ENCODE measurements at regions not wholly inside any gene's neighbourhood (a gene's known extent, or its start where the extent isn't known, plus 50 kb on each side); places are given as distances from the start of the nearest gene placed in this dataset.

- Histone ChIP-seq H3K27me3 (ENCODE audit: control insufficient read depth, low read length) (no peaks in the 10 kb centered on the region), H3K9me2 (replicated peaks; ENCODE audit: control insufficient read depth, low read length) (no peaks in the 10 kb centered on the region), H3K27ac (ENCODE audit: low read depth, low read length) (no peak overlapping the region), H3K4me1 (ENCODE audit: control insufficient read depth, low read length) (peaks cover 6% of the 10 kb centered on the region), H3K9me3 (ENCODE audit: control insufficient read depth, insufficient read depth, low read length) (no peaks in the 10 kb centered on the region), H3K79me2 (ENCODE audit: control insufficient read depth, low read length) (no peaks in the 10 kb centered on the region), H3K4me3 (ENCODE audit: low read length) (no peak overlapping the region), H4K20me1 (ENCODE audit: control insufficient read depth, insufficient read depth, low read depth, low read length) (no peaks in the 10 kb centered on the region), H3K36me3 (ENCODE audit: control insufficient read depth, low read length) (no peaks in the 10 kb centered on the region), H3F3A (ENCODE audit: control insufficient read depth, insufficient read depth) (no peaks in the 10 kb centered on the region), H3K4me2 (ENCODE audit: low read length) (no peak overlapping the region)
- no peak for TF ChIP-seq CTCF (IDR thresholded peaks at IDR 0.05; ENCODE audit: low read depth, low read length, poor library complexity, severe bottlenecking)
- TF ChIP-seq EZH2phosphoT487 (IDR thresholded peaks at IDR 0.05; ENCODE audit: borderline replicate concordance, low read length): no peak
Measured at GRCh38 chr13:48148454-48148853, 53.5 kb upstream of the MED4 start.

GRCh38 chr13:48146636-48147035 is 51.7 kb upstream of the MED4 start:
- no peak overlapping the region for H3K4me3 ChIP-seq (ENCODE audit: low read length)
- H3K27me3 ChIP-seq (ENCODE audit: control insufficient read depth, low read length): no peaks in the 10 kb centered on the region
- H3K79me2 ChIP-seq (ENCODE audit: control insufficient read depth, low read length): no peaks in the 10 kb centered on the region
- no peak overlapping the region for H3K4me2 ChIP-seq (ENCODE audit: low read length)
- H3K27ac ChIP-seq (ENCODE audit: low read depth, low read length): no peak overlapping the region
- TF ChIP-seq CTCF (IDR thresholded peaks at IDR 0.05; ENCODE audit: low read depth, low read length, poor library complexity, severe bottlenecking): no peak
- TF ChIP-seq EZH2phosphoT487 (IDR thresholded peaks at IDR 0.05; ENCODE audit: borderline replicate concordance, low read length): no peak
- H3F3A ChIP-seq (ENCODE audit: control insufficient read depth, insufficient read depth): no peaks in the 10 kb centered on the region
- H3K36me3 ChIP-seq (ENCODE audit: control insufficient read depth, low read length): no peaks in the 10 kb centered on the region
- H3K9me3 ChIP-seq (ENCODE audit: control insufficient read depth, insufficient read depth, low read length): no peaks in the 10 kb centered on the region
- H3K9me2 ChIP-seq (replicated peaks; ENCODE audit: control insufficient read depth, low read length): no peaks in the 10 kb centered on the region
- H3K4me1 ChIP-seq (ENCODE audit: control insufficient read depth, low read length): peaks cover 6% of the 10 kb centered on the region
- H4K20me1 ChIP-seq (ENCODE audit: control insufficient read depth, insufficient read depth, low read depth, low read length): no peaks in the 10 kb centered on the region

GRCh38 chr13:48146122-48146521 is 51.2 kb upstream of the MED4 start:
- TF ChIP-seq EZH2phosphoT487 (IDR thresholded peaks at IDR 0.05; ENCODE audit: borderline replicate concordance, low read length) (no peak), CTCF (IDR thresholded peaks at IDR 0.05; ENCODE audit: low read depth, low read length, poor library complexity, severe bottlenecking) (no peak)
- Histone ChIP-seq H3K4me1 (ENCODE audit: control insufficient read depth, low read length) (peaks cover 6% of the 10 kb centered on the region), H3K9me3 (ENCODE audit: control insufficient read depth, insufficient read depth, low read length) (no peaks in the 10 kb centered on the region)

More at GRCh38 chr13:48146122-48146521, 51.2 kb upstream of the MED4 start:
- Histone ChIP-seq H3K27me3 (ENCODE audit: control insufficient read depth, low read length) (no peaks in the 10 kb centered on the region), H4K20me1 (ENCODE audit: control insufficient read depth, insufficient read depth, low read depth, low read length) (no peaks in the 10 kb centered on the region), H3K4me2 (ENCODE audit: low read length) (no peak overlapping the region), H3K79me2 (ENCODE audit: control insufficient read depth, low read length) (no peaks in the 10 kb centered on the region), H3K4me3 (ENCODE audit: low read length) (no peak overlapping the region), H3K36me3 (ENCODE audit: control insufficient read depth, low read length) (no peaks in the 10 kb centered on the region), H3K9me2 (replicated peaks; ENCODE audit: control insufficient read depth, low read length) (no peaks in the 10 kb centered on the region), H3F3A (ENCODE audit: control insufficient read depth, insufficient read depth) (no peaks in the 10 kb centered on the region), H3K27ac (ENCODE audit: low read depth, low read length) (no peak overlapping the region)

Data from DOHH2 (cell line).